ENCODE measurements at regions not wholly inside any gene's neighbourhood (a gene's known extent, or its start where the extent isn't known, plus 50 kb on each side); places are given as distances from the start of the nearest gene placed in this dataset.

GRCh38 chr5:135713161-135713915 is 121.1 kb upstream of the SLC25A48 start:
- intact Hi-C loops (cut with DNase I; ENCODE audit: low total_unique reads): no loop called here

DNA sequence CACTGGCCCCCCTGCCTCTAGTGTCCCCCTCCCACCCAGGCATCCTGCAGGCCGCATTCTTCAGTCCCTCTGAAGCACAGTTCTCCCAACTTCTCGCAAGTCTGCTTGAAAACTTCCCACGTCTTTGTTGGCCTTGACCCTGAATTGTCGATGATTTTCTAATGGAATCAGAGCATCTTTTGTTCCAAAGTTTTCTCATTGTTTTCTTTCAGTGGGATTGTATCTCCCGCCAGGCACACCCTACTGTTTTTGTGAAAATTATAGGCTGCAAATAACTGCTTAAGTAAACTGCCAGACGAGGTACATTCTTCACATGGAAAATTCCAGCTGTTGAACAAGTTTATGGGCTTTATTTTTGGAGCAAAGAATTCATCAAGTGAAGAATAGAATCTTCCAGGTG is 122.6 kb upstream of the SLC25A48 start:
- no peak for DNase-seq
- no peak overlapping the region for H3K4me3 ChIP-seq
- no peak overlapping the region for H3K27ac ChIP-seq
- H3K9me3 ChIP-seq: no peaks in the 10 kb centered on the region
- intact Hi-C loops (cut with DNase I; ENCODE audit: low total_unique reads): no loop called here
- H3K4me1 ChIP-seq: no peaks in the 10 kb centered on the region
- WGBS, 5 donors: 82 to 93% (median 88%) methylated on average over 6 of the region's 6 CpGs
- TF ChIP-seq POLR2AphosphoS5 (IDR thresholded peaks at IDR 0.05) (no peak), POLR2A (IDR thresholded peaks at IDR 0.05) (no peak)
- TF ChIP-seq, protein P1, sequence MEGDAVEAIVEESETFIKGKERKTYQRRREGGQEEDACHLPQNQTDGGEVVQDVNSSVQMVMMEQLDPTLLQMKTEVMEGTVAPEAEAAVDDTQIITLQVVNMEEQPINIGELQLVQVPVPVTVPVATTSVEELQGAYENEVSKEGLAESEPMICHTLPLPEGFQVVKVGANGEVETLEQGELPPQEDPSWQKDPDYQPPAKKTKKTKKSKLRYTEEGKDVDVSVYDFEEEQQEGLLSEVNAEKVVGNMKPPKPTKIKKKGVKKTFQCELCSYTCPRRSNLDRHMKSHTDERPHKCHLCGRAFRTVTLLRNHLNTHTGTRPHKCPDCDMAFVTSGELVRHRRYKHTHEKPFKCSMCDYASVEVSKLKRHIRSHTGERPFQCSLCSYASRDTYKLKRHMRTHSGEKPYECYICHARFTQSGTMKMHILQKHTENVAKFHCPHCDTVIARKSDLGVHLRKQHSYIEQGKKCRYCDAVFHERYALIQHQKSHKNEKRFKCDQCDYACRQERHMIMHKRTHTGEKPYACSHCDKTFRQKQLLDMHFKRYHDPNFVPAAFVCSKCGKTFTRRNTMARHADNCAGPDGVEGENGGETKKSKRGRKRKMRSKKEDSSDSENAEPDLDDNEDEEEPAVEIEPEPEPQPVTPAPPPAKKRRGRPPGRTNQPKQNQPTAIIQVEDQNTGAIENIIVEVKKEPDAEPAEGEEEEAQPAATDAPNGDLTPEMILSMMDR (IDR thresholded peaks at IDR 0.05 in 8 of 11, conservative IDR thresholded peaks at IDR 0.05 in 3 of 11): no peak
- H3K27me3 ChIP-seq (replicated peaks in 1 of 7): peaks cover 0 to 56% (median 0%) of the 10 kb centered on the region in 7 donors
- H3K36me3 ChIP-seq: no peaks in the 10 kb centered on the region

More at GRCh38 chr5:135713161-135713915, 121.1 kb upstream of the SLC25A48 start:
- H3K9me3 ChIP-seq: no peaks in the 10 kb centered on the region
- 76 to 88% (median 83%) methylated on average over 11 of the region's 11 CpGs for WGBS, 5 donors
- H3K36me3 ChIP-seq: no peaks in the 10 kb centered on the region
- no peak overlapping the region for H3K27ac ChIP-seq
- no peaks in the 10 kb centered on the region for H3K4me1 ChIP-seq
- TF ChIP-seq POLR2A (IDR thresholded peaks at IDR 0.05): no peak
- TF ChIP-seq, protein P1 (IDR thresholded peaks at IDR 0.05 in 8 of 11, conservative IDR thresholded peaks at IDR 0.05 in 3 of 11): no peak
- no peak for TF ChIP-seq POLR2AphosphoS5 (IDR thresholded peaks at IDR 0.05)
- no peak overlapping the region for H3K4me3 ChIP-seq
- no peak for DNase-seq
- H3K27me3 ChIP-seq (replicated peaks in 1 of 7): peaks cover 0 to 67% (median 0%) of the 10 kb centered on the region in 7 donors

GRCh38 chr5:135710045-135710675 is 124.3 kb upstream of the SLC25A48 start:
- Histone ChIP-seq H3K36me3 (no peaks in the 10 kb centered on the region), H3K9me3 (no peaks in the 10 kb centered on the region), H3K4me1 (no peaks in the 10 kb centered on the region), H3K4me3 (no peak overlapping the region), H3K27ac (no peak overlapping the region), H3K27me3 (replicated peaks in 1 of 7) (peaks cover 0 to 45% (median 0%) of the 10 kb centered on the region in 7 donors)
- TF ChIP-seq, protein P1 (IDR thresholded peaks at IDR 0.05 in 8 of 11, conservative IDR thresholded peaks at IDR 0.05 in 3 of 11): no peak
- TF ChIP-seq POLR2AphosphoS5 (IDR thresholded peaks at IDR 0.05): no peak
- TF ChIP-seq POLR2A (IDR thresholded peaks at IDR 0.05): no peak
- DNase-seq: no peak
- 67 to 81% (median 73%) methylated on average over 5 of the region's 5 CpGs for WGBS, 5 donors
- intact Hi-C loops (cut with DNase I; ENCODE audit: low total_unique reads): no loop called here

DNA sequence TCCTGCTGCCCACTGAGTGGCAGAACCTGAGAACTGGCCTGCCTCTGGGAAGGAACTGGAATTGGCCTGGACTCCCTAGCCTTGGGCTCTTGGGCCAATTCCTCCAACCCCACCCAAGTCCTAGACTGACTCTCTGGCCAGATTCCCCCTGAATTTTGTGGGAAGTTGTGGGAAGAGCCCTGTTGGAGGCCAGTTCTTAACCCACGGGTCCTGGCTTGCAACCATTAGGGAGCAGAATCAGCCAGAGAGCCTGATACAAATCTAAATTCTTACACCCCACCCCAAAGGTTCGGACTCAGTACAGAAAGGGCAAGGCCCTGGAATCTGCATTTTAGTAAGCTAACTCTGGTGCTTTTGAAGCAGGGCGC is 125.3 kb upstream of the SLC25A48 start:
- peaks cover 0 to 39% (median 0%) of the 10 kb centered on the region in 7 donors for H3K27me3 ChIP-seq (replicated peaks in 1 of 7)
- WGBS, 5 donors: 80 to 93% (median 84%) methylated on average over 3 of the region's 3 CpGs
- no peaks in the 10 kb centered on the region for H3K9me3 ChIP-seq
- no peaks in the 10 kb centered on the region for H3K4me1 ChIP-seq
- DNase-seq: no peak
- H3K4me3 ChIP-seq: no peak overlapping the region
- no peak overlapping the region for H3K27ac ChIP-seq
- intact Hi-C loops (cut with DNase I; ENCODE audit: low total_unique reads): no loop called here
- H3K36me3 ChIP-seq: no peaks in the 10 kb centered on the region
- TF ChIP-seq, protein P1 (IDR thresholded peaks at IDR 0.05 in 8 of 11, conservative IDR thresholded peaks at IDR 0.05 in 3 of 11): no peak
- TF ChIP-seq POLR2AphosphoS5 (IDR thresholded peaks at IDR 0.05): no peak
- TF ChIP-seq POLR2A (IDR thresholded peaks at IDR 0.05): no peak
